Kidney (tissue), 13 donors: ENCODE measurements at regions not wholly inside any gene's neighbourhood (a gene's known extent, or its start where the extent isn't known, plus 50 kb on each side); places are given as distances from the start of the nearest gene placed in this dataset.

ENCODE experiments used
- DNase-seq, 5 donors: peaks; one replicate each; pipeline ENCODE4 v3.0.0-alpha.2; 2013 to 2020
- FAIRE-seq: peaks from 2 replicates; lab custom pipeline; 2012; peaks lifted over from hg19 to GRCh38; lab: Jason Lieb, UNC
- H3K27ac ChIP-seq, 2 donors: one replicate each; pipeline ENCODE4 v1.7.0; 2013; ENCODE audit warnings: low read depth in 2 of 2, low read length in 2 of 2, inconsistent platforms in 1 of 2
- H3K27me3 ChIP-seq: one replicate; pipeline ENCODE4 v1.7.1; 2013; ENCODE audit warnings: low read length, inconsistent platforms; ENCODE audit not compliant: control insufficient read depth, insufficient read depth
- H3K36me3 ChIP-seq, 3 donors: one replicate each; pipeline versions ENCODE4 v1.7.0 to v1.7.1; 2013; ENCODE audit warnings: low read length in 3 of 3, control low read depth in 1 of 3, inconsistent platforms in 1 of 3; ENCODE audit not compliant: insufficient read depth in 3 of 3, control insufficient read depth in 2 of 3
- H3K4me1 ChIP-seq, 3 donors: one replicate each; pipeline versions ENCODE4 v1.7.0 to v1.7.1; 2013; ENCODE audit warnings: low read length in 3 of 3, inconsistent platforms in 1 of 3, low read depth in 1 of 3; ENCODE audit not compliant: control insufficient read depth in 2 of 3, insufficient read depth in 2 of 3
- H3K4me3 ChIP-seq, 3 donors: one replicate each; pipeline versions ENCODE4 v1.7.0 to v1.8.1; 2013; ENCODE audit warnings: low read length in 3 of 3, control low read depth in 1 of 3, inconsistent platforms in 1 of 3
- H3K9ac ChIP-seq, 3 donors: one replicate each; pipeline versions ENCODE4 v1.7.0 to v1.7.1; 2013; ENCODE audit warnings: low read length in 3 of 3, control low read depth in 1 of 3, inconsistent platforms in 1 of 3
- H3K9me3 ChIP-seq, 3 donors: one replicate each; pipeline versions ENCODE4 v1.7.0 to v1.7.1; 2013; ENCODE audit warnings: low read length in 3 of 3, control low read depth in 1 of 3, inconsistent platforms in 1 of 3; ENCODE audit not compliant: control insufficient read depth in 2 of 3, insufficient read depth in 1 of 3
- CTCF ChIP-seq: IDR thresholded peaks from 3 replicates; pipeline ENCODE4 v1.5.1; 2012; ENCODE audit warnings: mild to moderate bottlenecking, moderate library complexity, borderline replicate concordance; ENCODE audit not compliant: insufficient read depth; ENCODE audit errors: extremely low read depth
- intact Hi-C: fragments of 100-400 bp; cut with DNase I; formaldehyde crosslinking; loops from one replicate; pipeline ENCODE4 v1.11.1; 2022
- donor health status: control.
- donor health status: control.
- donor health status: control.
- donor health status: control.
- donor health status: control.
- donor health status: DM: yes; HTN: yes; CAD: no.
- donor health status: Normal renal cell carcinoma (clear cell type).

- FAIRE-seq = no peak
- intact Hi-C loops = no loop called here
- Histone ChIP-seq H3K36me3 (no peaks in the 10 kb centered on the region), H3K4me3 (no peak overlapping the region), H3K27me3 (no peaks in the 10 kb centered on the region), H3K27ac (no peak overlapping the region), H3K9me3 (no peaks in the 10 kb centered on the region), H3K4me1 (peaks cover 0 to 2% (median 0%) of the 10 kb centered on the region in 3 donors), H3K9ac (no peak overlapping the region)
- no peak for TF ChIP-seq CTCF
- peak in 3 of 5 donors; percentile 36 to 45 (median 44) for DNase-seq
These were observed 181.3 kb downstream of the BAMBI start for GRCh38 chr10:28858646-28859045.

- H3K27me3 ChIP-seq = no peaks in the 10 kb centered on the region
- H3K36me3 ChIP-seq = no peaks in the 10 kb centered on the region
- no peak overlapping the region for H3K27ac ChIP-seq
- no peaks in the 10 kb centered on the region for H3K9me3 ChIP-seq
- TF ChIP-seq CTCF = no peak
- no peak overlapping the region for H3K4me3 ChIP-seq
- intact Hi-C loops = no loop called here
- no peak overlapping the region for H3K9ac ChIP-seq
- H3K4me1 ChIP-seq = no peaks in the 10 kb centered on the region
- FAIRE-seq = no peak
- no peak for DNase-seq
These were observed 182.5 kb downstream of the BAMBI start for GRCh38 chr10:28859791-28860190.

GRCh38 chr10:28862219-28862618 is 184.9 kb downstream of the BAMBI start:
- no peaks in the 10 kb centered on the region for H3K27me3 ChIP-seq
- no peaks in the 10 kb centered on the region for H3K9me3 ChIP-seq
- no peaks in the 10 kb centered on the region for H3K36me3 ChIP-seq
- no peak for TF ChIP-seq CTCF
- H3K9ac ChIP-seq = no peak overlapping the region
- intact Hi-C loops = no loop called here
- H3K4me1 ChIP-seq = no peaks in the 10 kb centered on the region
- no peak for DNase-seq
- no peak overlapping the region for H3K4me3 ChIP-seq
- no peak overlapping the region for H3K27ac ChIP-seq
- no peak for FAIRE-seq

- Histone ChIP-seq H3K9ac (no peak overlapping the region), H3K9me3 (no peaks in the 10 kb centered on the region), H3K36me3 (no peaks in the 10 kb centered on the region), H3K27ac (no peak overlapping the region), H3K4me3 (no peak overlapping the region), H3K27me3 (no peaks in the 10 kb centered on the region), H3K4me1 (no peaks in the 10 kb centered on the region)
- intact Hi-C loops = no loop called here
- TF ChIP-seq CTCF = no peak
- no peak for DNase-seq
- no peak for FAIRE-seq
These were observed 192.4 kb downstream of the BAMBI start for GRCh38 chr10:28869606-28870201.
